ENCODE measurements at regions not wholly inside any gene's neighbourhood (a gene's known extent, or its start where the extent isn't known, plus 50 kb on each side); places are given as distances from the start of the nearest gene placed in this dataset.

DNA sequence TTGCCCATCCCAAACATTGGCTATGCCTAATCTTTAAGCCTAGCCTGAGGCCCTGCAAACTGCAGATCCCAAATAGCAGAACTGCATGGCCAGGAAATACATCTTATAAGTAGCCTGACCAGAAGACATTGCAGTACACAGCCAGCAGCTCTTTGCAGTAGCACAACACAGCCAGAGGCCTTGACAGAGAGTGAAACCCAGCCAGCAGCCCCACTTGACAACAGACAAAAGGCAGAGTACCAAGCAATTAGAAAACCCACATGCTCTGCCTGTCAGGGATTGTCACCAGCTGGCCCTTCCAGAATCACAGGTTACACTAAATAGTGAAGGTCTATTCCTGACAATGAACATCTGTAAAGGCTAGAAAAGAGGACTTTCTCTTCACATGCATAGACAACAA, 242.8 kb upstream of the TMEM72 start:
- no peaks in the 10 kb centered on the region for H3K4me1 ChIP-seq
- no peak for TF ChIP-seq POLR2A (IDR thresholded peaks at IDR 0.05)
- TF ChIP-seq, protein P1, sequence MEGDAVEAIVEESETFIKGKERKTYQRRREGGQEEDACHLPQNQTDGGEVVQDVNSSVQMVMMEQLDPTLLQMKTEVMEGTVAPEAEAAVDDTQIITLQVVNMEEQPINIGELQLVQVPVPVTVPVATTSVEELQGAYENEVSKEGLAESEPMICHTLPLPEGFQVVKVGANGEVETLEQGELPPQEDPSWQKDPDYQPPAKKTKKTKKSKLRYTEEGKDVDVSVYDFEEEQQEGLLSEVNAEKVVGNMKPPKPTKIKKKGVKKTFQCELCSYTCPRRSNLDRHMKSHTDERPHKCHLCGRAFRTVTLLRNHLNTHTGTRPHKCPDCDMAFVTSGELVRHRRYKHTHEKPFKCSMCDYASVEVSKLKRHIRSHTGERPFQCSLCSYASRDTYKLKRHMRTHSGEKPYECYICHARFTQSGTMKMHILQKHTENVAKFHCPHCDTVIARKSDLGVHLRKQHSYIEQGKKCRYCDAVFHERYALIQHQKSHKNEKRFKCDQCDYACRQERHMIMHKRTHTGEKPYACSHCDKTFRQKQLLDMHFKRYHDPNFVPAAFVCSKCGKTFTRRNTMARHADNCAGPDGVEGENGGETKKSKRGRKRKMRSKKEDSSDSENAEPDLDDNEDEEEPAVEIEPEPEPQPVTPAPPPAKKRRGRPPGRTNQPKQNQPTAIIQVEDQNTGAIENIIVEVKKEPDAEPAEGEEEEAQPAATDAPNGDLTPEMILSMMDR (IDR thresholded peaks at IDR 0.05): no peak
- intact Hi-C loops (cut with DNase I): no loop called here
- no peak overlapping the region for H3K27ac ChIP-seq
- H3K9me3 ChIP-seq: no peaks in the 10 kb centered on the region
- no peaks in the 10 kb centered on the region for H3K36me3 ChIP-seq (replicated peaks in 1 of 2; ENCODE audit: insufficient read depth in 1 of 2, low read depth in 2 of 2)
- H3K27me3 ChIP-seq: no peaks in the 10 kb centered on the region
- no peak for ATAC-seq
- no peak for DNase-seq
- no peak overlapping the region for H3K4me3 ChIP-seq

DNA sequence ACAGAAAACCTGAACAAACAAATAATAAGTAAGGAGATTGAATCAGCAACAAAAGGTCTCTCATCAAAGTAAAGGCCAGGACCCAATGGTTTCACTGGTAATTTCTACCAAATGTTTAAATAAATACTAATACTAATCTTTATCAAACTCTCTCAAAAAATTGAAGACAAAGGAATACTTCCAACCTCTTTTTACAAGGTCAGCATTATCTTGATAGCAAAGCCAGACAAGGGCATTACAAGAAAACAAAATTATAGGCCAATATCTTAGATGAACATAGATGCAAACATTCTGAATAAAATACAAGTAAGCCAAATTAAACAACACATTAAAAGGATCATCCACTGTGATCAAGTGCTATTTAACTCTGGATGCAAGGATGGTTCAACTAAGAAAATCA, 239.8 kb upstream of the TMEM72 start:
- Histone ChIP-seq H3K27ac (no peak overlapping the region), H3K36me3 (replicated peaks in 1 of 2; ENCODE audit: insufficient read depth in 1 of 2, low read depth in 2 of 2) (no peaks in the 10 kb centered on the region)
- no peak for ATAC-seq

DNA sequence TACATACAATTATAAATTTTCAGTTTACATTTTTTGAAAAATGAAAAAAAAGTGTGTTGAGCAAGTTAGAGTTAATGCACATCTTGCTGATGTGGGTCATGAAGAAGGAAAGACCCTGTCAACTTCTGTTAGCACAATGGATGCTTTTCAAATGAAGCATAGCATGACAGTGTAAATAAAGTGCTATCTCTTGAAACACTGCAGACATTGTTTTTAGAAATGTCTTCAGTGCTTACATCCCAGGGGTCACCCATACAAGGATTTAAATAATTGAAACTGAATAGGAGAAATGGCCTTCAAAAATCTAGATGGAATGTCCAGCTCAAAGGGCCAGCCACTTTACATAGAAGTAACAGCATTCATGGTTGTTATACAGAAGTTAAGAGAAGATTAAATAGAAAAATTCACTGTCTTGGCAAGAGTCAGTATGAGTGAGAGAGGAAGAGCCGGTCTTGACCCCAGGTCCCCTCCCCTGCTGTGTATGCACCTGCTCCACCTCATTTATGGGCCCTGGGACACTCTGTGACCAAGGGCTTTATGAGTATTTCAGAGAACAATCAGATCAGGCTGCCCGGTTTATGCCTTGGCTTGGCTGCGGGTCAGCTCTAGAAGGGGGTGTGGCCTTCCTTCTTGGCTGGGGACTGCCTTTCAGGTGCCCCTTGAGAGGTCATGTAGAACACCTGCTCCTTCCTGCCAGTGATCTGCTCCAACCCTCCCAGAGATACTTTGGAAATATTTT, 237.7 kb upstream of the TMEM72 start:
- intact Hi-C loops (cut with DNase I): no loop called here
- DNase-seq: peak in 2 of 4 donors; percentile 7 to 18
- WGBS, 2 donors: 36 to 37% methylated on average over 3 of the region's 3 CpGs
- Histone ChIP-seq H3K36me3 (replicated peaks in 1 of 2; ENCODE audit: insufficient read depth in 1 of 2, low read depth in 2 of 2) (no peaks in the 10 kb centered on the region), H3K27ac (no peak overlapping the region), H3K4me3 (no peak overlapping the region), H3K9me3 (no peaks in the 10 kb centered on the region), H3K4me1 (no peaks in the 10 kb centered on the region), H3K27me3 (no peaks in the 10 kb centered on the region)
- TF ChIP-seq, protein P1 (IDR thresholded peaks at IDR 0.05): no peak
- no peak for TF ChIP-seq POLR2A (IDR thresholded peaks at IDR 0.05)
- no peak for ATAC-seq

More for the DNA sequence above, 239.8 kb upstream of the TMEM72 start:
- Histone ChIP-seq H3K27me3 (no peaks in the 10 kb centered on the region), H3K4me1 (no peaks in the 10 kb centered on the region), H3K4me3 (no peak overlapping the region), H3K9me3 (no peaks in the 10 kb centered on the region)
- TF ChIP-seq, protein P1 (IDR thresholded peaks at IDR 0.05): no peak
- TF ChIP-seq POLR2A (IDR thresholded peaks at IDR 0.05): no peak
- DNase-seq: no peak
- intact Hi-C loops (cut with DNase I): no loop called here

DNA sequence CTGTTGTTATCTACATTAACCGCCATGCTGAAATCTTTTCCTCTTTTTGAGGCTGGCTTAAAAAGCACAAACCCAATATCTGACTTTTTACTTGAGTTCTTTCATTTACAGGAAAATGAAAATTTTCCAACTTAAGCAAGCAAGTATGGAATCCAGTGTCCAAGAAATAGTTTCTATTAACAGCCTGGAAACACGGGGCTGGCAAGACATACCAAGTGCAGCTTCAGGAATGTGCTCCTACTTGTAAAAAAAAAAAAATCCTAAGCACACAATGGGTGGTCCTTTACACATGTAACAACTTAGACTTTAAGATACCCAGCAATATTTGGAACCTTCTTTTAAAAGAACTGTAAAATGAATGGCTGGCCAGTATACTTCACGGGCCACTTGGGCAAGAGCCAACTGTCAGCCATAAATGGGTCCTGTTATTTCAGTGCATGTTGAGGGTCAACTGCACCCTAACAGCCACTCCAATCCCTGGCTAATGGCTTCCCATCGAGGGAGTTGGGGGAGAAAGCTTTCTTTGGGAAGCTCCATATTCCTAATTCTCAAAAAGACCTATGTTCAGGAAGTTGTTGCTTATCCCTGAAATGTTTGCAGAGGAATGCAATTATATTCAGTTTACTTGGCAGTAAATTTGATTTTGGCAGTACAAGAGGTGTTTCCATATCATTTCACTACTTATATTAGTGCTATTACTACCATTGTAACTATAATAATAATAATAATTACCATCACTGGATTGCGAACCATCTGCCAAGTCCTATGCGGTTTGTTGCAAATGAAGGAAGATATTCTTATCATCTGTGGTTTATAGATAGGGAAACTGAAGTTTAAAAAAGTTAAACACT, 236.4 kb upstream of the TMEM72 start:
- WGBS, 2 donors: 63 to 64% methylated on average over 6 of the region's 6 CpGs
- intact Hi-C loops (cut with DNase I): no loop called here
- Histone ChIP-seq H3K9me3 (no peaks in the 10 kb centered on the region), H3K27me3 (no peaks in the 10 kb centered on the region), H3K4me1 (no peaks in the 10 kb centered on the region), H3K27ac (no peak overlapping the region), H3K4me3 (no peak overlapping the region), H3K36me3 (replicated peaks in 1 of 2; ENCODE audit: insufficient read depth in 1 of 2, low read depth in 2 of 2) (no peaks in the 10 kb centered on the region)
- TF ChIP-seq POLR2A (IDR thresholded peaks at IDR 0.05): no peak
- TF ChIP-seq, protein P1 (IDR thresholded peaks at IDR 0.05): no peak
- ATAC-seq (no peak), DNase-seq (no peak)

All from body of pancreas (tissue), 4 donors.